OCI-LY3 (cell line): ENCODE measurements at regions not wholly inside any gene's neighbourhood (a gene's known extent, or its start where the extent isn't known, plus 50 kb on each side); places are given as distances from the start of the nearest gene placed in this dataset.

ENCODE experiments used
- H2AFZ ChIP-seq: fragments of 200-600, 300-600 bp; shearing (Covaris generic); 2 replicates; pipeline ENCODE4 v1.6.0; 2014; ENCODE audit warnings: antibody characterized with exemption, low read depth, low read length
- H3K27ac ChIP-seq: fragments of 200-600, 300-600 bp; sonication (generic); 2 replicates; pipeline ENCODE4 v1.5.1; 2014; ENCODE audit warnings: mild to moderate bottlenecking, low read length, moderate library complexity, mixed read lengths
- H3K27me3 ChIP-seq: fragments of 200-600, 300-600 bp; sonication (generic); 2 replicates; pipeline ENCODE4 v1.6.1; 2014; ENCODE audit warnings: low read depth, low read length, mixed read lengths
- H3K36me3 ChIP-seq: fragments of 200-600, 300-600 bp; sonication (generic); replicated peaks from 2 replicates; pipeline ENCODE3; 2014; ENCODE audit warnings: low read depth, low read length, mixed read lengths
- H3K4me1 ChIP-seq: fragments of 300-600, 200-600 bp; sonication (generic); 2 replicates; pipeline ENCODE4 v1.6.1; 2014; ENCODE audit warnings: low read length, mixed read lengths
- H3K4me2 ChIP-seq: fragments of 200-600, 300-600 bp; sonication (generic); 2 replicates; pipeline ENCODE4 v1.6.1; 2014; ENCODE audit warnings: low read length, mixed read lengths
- H3K4me3 ChIP-seq: fragments of 300-600, 200-600 bp; sonication (generic); 2 replicates; pipeline ENCODE4 v1.5.1; 2014; ENCODE audit warnings: antibody characterized with exemption, mild to moderate bottlenecking, low read length, moderate library complexity
- H3K79me2 ChIP-seq: fragments of 300-600, 200-600 bp; shearing (Covaris generic); 2 replicates; pipeline ENCODE4 v1.6.1; 2014; ENCODE audit warnings: mild to moderate bottlenecking, low read length, mixed read lengths
- H3K9ac ChIP-seq: fragments of 300-600, 200-600 bp; shearing (Covaris generic); 2 replicates; pipeline ENCODE4 v1.6.0; 2014; ENCODE audit warnings: mild to moderate bottlenecking, low read length, moderate library complexity
- H3K9me3 ChIP-seq: fragments of 200-600, 300-600 bp; shearing (Covaris generic); 2 replicates; pipeline ENCODE4 v1.6.1; 2014; ENCODE audit warnings: low read length, mixed read lengths; ENCODE audit not compliant: insufficient read depth
- H4K20me1 ChIP-seq: fragments of 200-600, 300-600 bp; sonication (generic); 2 replicates; pipeline ENCODE4 v1.6.1; 2016; ENCODE audit warnings: low read length, mixed read lengths; ENCODE audit not compliant: insufficient read depth
- CTCF ChIP-seq: fragments of 200-600, 300-600 bp; sonication (generic); IDR thresholded peaks from 2 replicates; pipeline ENCODE4 v1.5.1; 2014; ENCODE audit warnings: antibody characterized with exemption, low read length, low read depth
- EZH2phosphoT487 ChIP-seq: fragments of 200-600 bp; shearing (Covaris generic); IDR thresholded peaks from 2 replicates; pipeline ENCODE4 v1.6.1; 2018; ENCODE audit warnings: antibody characterized with exemption, mixed run types, low read depth

GRCh38 chrY:8324113-8324512 is 1013.2 kb upstream of the TSPY4 start:
- TF ChIP-seq CTCF (no peak), EZH2phosphoT487 (no peak)
- H3K9ac ChIP-seq = no peak overlapping the region
- no peaks in the 10 kb centered on the region for H3K27me3 ChIP-seq
- H4K20me1 ChIP-seq = no peaks in the 10 kb centered on the region
- H3K4me1 ChIP-seq = no peaks in the 10 kb centered on the region
- H3K9me3 ChIP-seq = no peaks in the 10 kb centered on the region
- H3K4me2 ChIP-seq = no peak overlapping the region
- H3K4me3 ChIP-seq = no peak overlapping the region
- no peaks in the 10 kb centered on the region for H3K36me3 ChIP-seq
- no peak overlapping the region for H2AFZ ChIP-seq
- no peak overlapping the region for H3K27ac ChIP-seq
- H3K79me2 ChIP-seq = no peaks in the 10 kb centered on the region

GRCh38 chrY:8326944-8327343 is 1010.3 kb upstream of the TSPY4 start:
- no peaks in the 10 kb centered on the region for H3K27me3 ChIP-seq
- no peak overlapping the region for H3K9ac ChIP-seq
- no peak overlapping the region for H3K4me3 ChIP-seq
- no peaks in the 10 kb centered on the region for H3K79me2 ChIP-seq
- no peak overlapping the region for H3K27ac ChIP-seq
- H3K4me1 ChIP-seq = no peaks in the 10 kb centered on the region
- H3K9me3 ChIP-seq = no peaks in the 10 kb centered on the region
- TF ChIP-seq CTCF (no peak), EZH2phosphoT487 (no peak)
- H3K4me2 ChIP-seq = no peak overlapping the region
- no peaks in the 10 kb centered on the region for H3K36me3 ChIP-seq
- H2AFZ ChIP-seq = no peak overlapping the region
- no peaks in the 10 kb centered on the region for H4K20me1 ChIP-seq

GRCh38 chrY:8327708-8328354 is 1009.4 kb upstream of the TSPY4 start:
- TF ChIP-seq EZH2phosphoT487 (no peak), CTCF (no peak)
- no peaks in the 10 kb centered on the region for H4K20me1 ChIP-seq
- no peaks in the 10 kb centered on the region for H3K36me3 ChIP-seq

GRCh38 chrY:8329431-8329830 is 1007.8 kb upstream of the TSPY4 start:
- H3K4me2 ChIP-seq = no peak overlapping the region
- no peaks in the 10 kb centered on the region for H3K9me3 ChIP-seq
- no peaks in the 10 kb centered on the region for H4K20me1 ChIP-seq
- TF ChIP-seq CTCF (no peak), EZH2phosphoT487 (no peak)
- no peak overlapping the region for H3K4me3 ChIP-seq
- H3K27me3 ChIP-seq = no peaks in the 10 kb centered on the region
- no peaks in the 10 kb centered on the region for H3K36me3 ChIP-seq
- H3K27ac ChIP-seq = no peak overlapping the region
- H2AFZ ChIP-seq = no peak overlapping the region
- H3K4me1 ChIP-seq = no peaks in the 10 kb centered on the region
- H3K9ac ChIP-seq = no peak overlapping the region
- H3K79me2 ChIP-seq = no peaks in the 10 kb centered on the region

More at GRCh38 chrY:8327708-8328354, 1009.4 kb upstream of the TSPY4 start:
- Histone ChIP-seq H3K4me1 (no peaks in the 10 kb centered on the region), H3K4me2 (no peak overlapping the region), H3K27me3 (no peaks in the 10 kb centered on the region), H3K27ac (no peak overlapping the region), H3K9ac (no peak overlapping the region), H3K79me2 (no peaks in the 10 kb centered on the region), H3K4me3 (no peak overlapping the region), H2AFZ (no peak overlapping the region), H3K9me3 (no peaks in the 10 kb centered on the region)
